GM23338 (cell line): ENCODE measurements at regions not wholly inside any gene's neighbourhood (a gene's known extent, or its start where the extent isn't known, plus 50 kb on each side); places are given as distances from the start of the nearest gene placed in this dataset.
A peak's percentile ranks its signal among the peaks of the same experiment; 100 is the strongest.

Experiments used
- ATAC-seq: fragments of 200-7000 bp; cut with Tn5 transposase; 3 replicates; pipeline ENCODE4 v1.9.1; 2020
- DNase-seq: peaks from one replicate; pipeline ENCODE4 v3.0.0-alpha.2; 2015; ENCODE audit warnings: low spot score
- H2AFZ ChIP-seq: fragments of 200-600 bp; sonication (generic); 2 replicates; pipeline ENCODE4 v1.8.0; 2016; ENCODE audit warnings: antibody characterized with exemption, mild to moderate bottlenecking, moderate library complexity
- H3F3A ChIP-seq: fragments of 200-600 bp; sonication (generic); replicated peaks from 2 replicates; pipeline ENCODE4 v1.8.0; 2017; ENCODE audit warnings: antibody characterized with exemption, mixed run types, low read depth
- H3K27ac ChIP-seq: fragments of 200-600 bp; sonication (generic); 2 replicates; pipeline ENCODE4 v1.6.1; 2016; ENCODE audit warnings: low read depth
- H3K27me3 ChIP-seq: fragments of 200-600 bp; sonication (generic); 2 replicates; pipeline ENCODE4 v1.8.0; 2016; ENCODE audit warnings: mild to moderate bottlenecking, mixed run types, moderate library complexity; ENCODE audit not compliant: insufficient read depth
- H3K36me3 ChIP-seq: fragments of 200-600 bp; sonication (generic); 2 replicates; pipeline ENCODE4 v1.8.0; 2016; ENCODE audit warnings: mild to moderate bottlenecking; ENCODE audit not compliant: insufficient read depth
- H3K4me1 ChIP-seq: fragments of 200-600 bp; sonication (generic); 2 replicates; pipeline ENCODE4 v1.8.0; 2016; ENCODE audit warnings: mild to moderate bottlenecking, moderate library complexity; ENCODE audit not compliant: insufficient read depth
- H3K4me2 ChIP-seq: fragments of 200-600 bp; sonication (generic); 2 replicates; pipeline ENCODE4 v1.7.1; 2017; ENCODE audit warnings: mixed run types
- H3K4me3 ChIP-seq: fragments of 200-600 bp; sonication (generic); 2 replicates; pipeline ENCODE4 v1.6.1; 2016; ENCODE audit warnings: mixed run types
- H3K79me2 ChIP-seq: fragments of 200-600 bp; sonication (generic); replicated peaks from 2 replicates; pipeline ENCODE4 v1.8.0; 2017; ENCODE audit warnings: mild to moderate bottlenecking; ENCODE audit not compliant: insufficient read depth
- H3K9me2 ChIP-seq: fragments of 200-600 bp; sonication (generic); 2 replicates; pipeline ENCODE4 v1.8.0; 2017; ENCODE audit not compliant: insufficient read depth
- H4K20me1 ChIP-seq: fragments of 200-600 bp; sonication (generic); replicated peaks from 2 replicates; pipeline ENCODE4 v1.8.0; 2017; ENCODE audit warnings: mild to moderate bottlenecking; ENCODE audit not compliant: insufficient read depth
- H3K27ac Mint-ChIP-seq: 2 replicates; pipeline ENCODE4 v1.8.0; 2020; ENCODE audit warnings: inconsistent platforms, mild to moderate bottlenecking, moderate library complexity, mixed read lengths
- H3K27me3 Mint-ChIP-seq: 3 replicates; pipeline ENCODE4 v1.8.0; 2022; ENCODE audit warnings: low read depth, mild to moderate bottlenecking, moderate library complexity, mixed read lengths, inconsistent platforms; ENCODE audit not compliant: insufficient read depth, poor library complexity
- H3K36me3 Mint-ChIP-seq: 3 replicates; pipeline ENCODE4 v1.8.0; 2021; ENCODE audit warnings: low read depth, mild to moderate bottlenecking, inconsistent platforms, moderate library complexity, mixed read lengths
- H3K4me1 Mint-ChIP-seq: 3 replicates; pipeline ENCODE4 v1.8.0; 2020; ENCODE audit warnings: mild to moderate bottlenecking, inconsistent platforms, mixed read lengths
- H3K4me3 Mint-ChIP-seq: 3 replicates; pipeline ENCODE4 v1.8.0; 2021; ENCODE audit warnings: moderate library complexity, mild to moderate bottlenecking, inconsistent platforms, mixed read lengths
- H3K9me3 Mint-ChIP-seq: 3 replicates; pipeline ENCODE4 v1.8.0; 2020; ENCODE audit warnings: moderate library complexity, mild to moderate bottlenecking, inconsistent platforms, mixed read lengths
- CREB1 ChIP-seq: fragments of 250-450 bp; sonication (Bioruptor Pico); IDR thresholded peaks from 2 replicates; pipeline ENCODE4 v1.5.0; 2020; ENCODE audit warnings: low read depth, mild to moderate bottlenecking, moderate library complexity
- EZH2 ChIP-seq: fragments of 200-600 bp; sonication (generic); IDR thresholded peaks from one replicate; pipeline ENCODE4 v1.8.0; 2017; ENCODE audit warnings: antibody characterized with exemption, mild to moderate bottlenecking, low read depth; ENCODE audit not compliant: unreplicated experiment
- JUNB ChIP-seq: IDR thresholded peaks from one replicate; pipeline ENCODE4 v1.6.1; 2016; ENCODE audit warnings: antibody characterized with exemption; ENCODE audit not compliant: unreplicated experiment
- NANOG ChIP-seq: IDR thresholded peaks from 2 replicates; pipeline ENCODE4 v1.6.1; 2016; ENCODE audit warnings: antibody characterized with exemption, borderline replicate concordance
- POLR2AphosphoS5 ChIP-seq: IDR thresholded peaks from 2 replicates; pipeline ENCODE4 v1.6.1; 2016; ENCODE audit warnings: antibody characterized with exemption, low read depth
- ZNF114 ChIP-seq: fragments of 250-450 bp; sonication (Bioruptor Pico); IDR thresholded peaks from 2 replicates; pipeline ENCODE4 v1.5.0; 2020; ENCODE audit warnings: mild to moderate bottlenecking, moderate library complexity
- ZNF331 ChIP-seq: fragments of 250-450 bp; sonication (Bioruptor Pico); IDR thresholded peaks from 2 replicates; pipeline ENCODE4 v1.5.0; 2020; ENCODE audit warnings: low read depth, mild to moderate bottlenecking, moderate library complexity
- TF ChIP-seq, protein P1 (sequence below): IDR thresholded peaks from 2 replicates; pipeline ENCODE4 v1.6.1; 2016; ENCODE audit warnings: antibody characterized with exemption
- TF ChIP-seq, protein P2 (sequence below), 2 experiments: fragments of 200-600 bp in 1 of 2; sonication (generic) in 1 of 2; conservative IDR thresholded peaks; 2 replicates each; pipeline versions ENCODE4 v1.5.1 to v1.6.1; 2016 to 2017; ENCODE audit warnings: antibody characterized with exemption in 2 of 2, low read depth in 2 of 2, mild to moderate bottlenecking in 2 of 2, moderate library complexity in 1 of 2
- TF ChIP-seq, protein P3 (sequence below): fragments of 250-450 bp; sonication (Bioruptor Pico); IDR thresholded peaks from 2 replicates; pipeline ENCODE4 v1.5.0; 2020; ENCODE audit warnings: mild to moderate bottlenecking, moderate library complexity

DNA sequence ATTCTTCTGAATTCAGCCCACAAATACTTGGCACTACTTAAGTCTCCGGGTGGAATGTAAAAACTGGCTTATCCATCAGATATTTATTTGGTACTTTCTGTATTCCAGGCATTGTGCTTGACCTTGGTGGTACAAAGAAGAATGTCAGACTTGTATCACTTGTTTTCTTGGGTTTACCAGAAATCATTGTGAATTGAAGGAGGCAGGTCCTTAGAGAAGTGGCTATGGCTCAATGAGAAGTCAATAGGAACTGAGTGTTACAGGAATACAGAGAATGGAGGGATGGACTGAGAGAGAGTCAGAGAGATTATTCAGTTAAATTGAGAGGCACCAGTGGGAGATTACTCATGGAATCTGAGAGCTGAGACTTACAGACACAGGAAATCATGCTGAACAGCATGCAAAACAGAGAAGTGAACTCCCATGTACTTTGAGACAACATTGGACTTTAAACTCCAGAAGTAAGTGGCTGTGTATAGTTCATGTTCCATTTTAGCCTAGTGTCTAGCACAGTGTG lies 704.1 kb downstream of the CDH11 start:
- Histone ChIP-seq H3K27me3 (no peaks in the 10 kb centered on the region), H3K4me3 (no peak overlapping the region), H3F3A (no peaks in the 10 kb centered on the region), H3K36me3 (no peaks in the 10 kb centered on the region; the same call in 1 of the 2 replicates), H4K20me1 (no peaks in the 10 kb centered on the region), H3K4me1 (no peaks in the 10 kb centered on the region), H3K79me2 (no peaks in the 10 kb centered on the region), H2AFZ (no peak overlapping the region), H3K27ac (no peak overlapping the region), H3K4me2 (no peak overlapping the region), H3K9me2 (peaks cover 4% of the 10 kb centered on the region; the same call in 1 of the 2 replicates)
- Mint-ChIP-seq H3K4me1 (no peaks in the 10 kb centered on the region), H3K4me3 (no peak overlapping the region), H3K36me3 (peaks cover 9% of the 10 kb centered on the region; the same call in 2 of the 3 replicates), H3K9me3 (peaks cover 18% of the 10 kb centered on the region), H3K27ac (no peak overlapping the region), H3K27me3 (no peaks in the 10 kb centered on the region)
- no peak for TF ChIP-seq ZNF114
- TF ChIP-seq JUNB = no peak
- TF ChIP-seq POLR2AphosphoS5 = no peak
- no peak for TF ChIP-seq EZH2
- TF ChIP-seq, protein P1, sequence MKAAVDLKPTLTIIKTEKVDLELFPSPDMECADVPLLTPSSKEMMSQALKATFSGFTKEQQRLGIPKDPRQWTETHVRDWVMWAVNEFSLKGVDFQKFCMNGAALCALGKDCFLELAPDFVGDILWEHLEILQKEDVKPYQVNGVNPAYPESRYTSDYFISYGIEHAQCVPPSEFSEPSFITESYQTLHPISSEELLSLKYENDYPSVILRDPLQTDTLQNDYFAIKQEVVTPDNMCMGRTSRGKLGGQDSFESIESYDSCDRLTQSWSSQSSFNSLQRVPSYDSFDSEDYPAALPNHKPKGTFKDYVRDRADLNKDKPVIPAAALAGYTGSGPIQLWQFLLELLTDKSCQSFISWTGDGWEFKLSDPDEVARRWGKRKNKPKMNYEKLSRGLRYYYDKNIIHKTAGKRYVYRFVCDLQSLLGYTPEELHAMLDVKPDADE = no peak
- TF ChIP-seq, protein P2, sequence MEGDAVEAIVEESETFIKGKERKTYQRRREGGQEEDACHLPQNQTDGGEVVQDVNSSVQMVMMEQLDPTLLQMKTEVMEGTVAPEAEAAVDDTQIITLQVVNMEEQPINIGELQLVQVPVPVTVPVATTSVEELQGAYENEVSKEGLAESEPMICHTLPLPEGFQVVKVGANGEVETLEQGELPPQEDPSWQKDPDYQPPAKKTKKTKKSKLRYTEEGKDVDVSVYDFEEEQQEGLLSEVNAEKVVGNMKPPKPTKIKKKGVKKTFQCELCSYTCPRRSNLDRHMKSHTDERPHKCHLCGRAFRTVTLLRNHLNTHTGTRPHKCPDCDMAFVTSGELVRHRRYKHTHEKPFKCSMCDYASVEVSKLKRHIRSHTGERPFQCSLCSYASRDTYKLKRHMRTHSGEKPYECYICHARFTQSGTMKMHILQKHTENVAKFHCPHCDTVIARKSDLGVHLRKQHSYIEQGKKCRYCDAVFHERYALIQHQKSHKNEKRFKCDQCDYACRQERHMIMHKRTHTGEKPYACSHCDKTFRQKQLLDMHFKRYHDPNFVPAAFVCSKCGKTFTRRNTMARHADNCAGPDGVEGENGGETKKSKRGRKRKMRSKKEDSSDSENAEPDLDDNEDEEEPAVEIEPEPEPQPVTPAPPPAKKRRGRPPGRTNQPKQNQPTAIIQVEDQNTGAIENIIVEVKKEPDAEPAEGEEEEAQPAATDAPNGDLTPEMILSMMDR (conservative IDR thresholded peaks at IDR 0.05; ENCODE audit: low read depth in 2 of 2) = no peak
- no peak for TF ChIP-seq CREB1 (CRISPR knock-in tag)
- DNase-seq (no peak), ATAC-seq (no peak)

DNA sequence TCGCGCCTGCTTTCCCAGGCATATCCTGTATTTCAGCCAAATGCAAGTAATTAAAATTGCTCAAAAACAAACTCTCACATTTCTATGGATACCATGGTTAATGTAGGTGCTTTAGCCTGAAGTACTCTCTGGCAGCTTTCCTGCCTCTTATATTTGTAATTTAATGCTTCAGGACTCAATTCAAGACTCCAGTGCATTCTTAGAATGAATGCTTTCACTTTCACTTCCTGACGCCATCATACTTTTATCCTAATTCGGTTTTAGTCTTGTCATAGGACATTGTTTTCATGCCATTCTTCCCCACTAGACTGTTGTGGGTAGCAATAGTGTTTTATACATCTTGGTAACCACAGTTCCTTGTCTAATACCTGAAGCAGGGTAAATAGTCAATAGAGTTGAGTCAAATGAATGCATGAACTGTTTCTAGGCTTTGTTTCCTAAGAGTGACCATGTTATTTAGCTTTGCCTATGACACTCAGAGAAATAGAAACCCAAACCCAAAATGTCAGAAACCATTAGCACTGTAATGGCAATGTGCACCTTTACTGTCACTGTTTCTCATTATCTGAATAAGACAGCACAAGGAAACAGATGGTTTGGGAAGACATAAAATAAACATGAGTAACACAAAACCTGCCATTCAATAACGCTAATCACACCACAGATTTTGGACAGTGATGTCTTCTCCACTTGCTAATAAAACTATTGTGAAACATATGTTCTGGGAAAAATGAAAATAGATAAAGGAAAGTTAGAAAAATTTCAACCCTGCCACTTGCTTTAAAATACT lies 705.5 kb downstream of the CDH11 start:
- ATAC-seq = no peak
- Histone ChIP-seq H3K9me2 (peaks cover 4% of the 10 kb centered on the region; the same call in 1 of the 2 replicates), H3K4me1 (no peaks in the 10 kb centered on the region), H3K27me3 (no peaks in the 10 kb centered on the region), H3F3A (no peaks in the 10 kb centered on the region), H3K36me3 (no peaks in the 10 kb centered on the region; the same call in 1 of the 2 replicates), H3K79me2 (no peaks in the 10 kb centered on the region), H3K27ac (no peak overlapping the region), H3K4me3 (no peak overlapping the region), H4K20me1 (no peaks in the 10 kb centered on the region), H2AFZ (peak overlapping the region; percentile 7; the same call in 1 of the 2 replicates), H3K4me2 (no peak overlapping the region)
- H3K9me3 Mint-ChIP-seq = peaks cover 5% of the 10 kb centered on the region; the same call in 2 of the 3 replicates
- H3K27ac Mint-ChIP-seq = no peak overlapping the region
- H3K27me3 Mint-ChIP-seq = no peaks in the 10 kb centered on the region
- H3K4me1 Mint-ChIP-seq = no peaks in the 10 kb centered on the region
- H3K4me3 Mint-ChIP-seq = no peak overlapping the region
- no peak for DNase-seq
- no peaks in the 10 kb centered on the region for H3K36me3 Mint-ChIP-seq
- TF ChIP-seq ZNF331 (CRISPR knock-in tag) (no peak), NANOG (no peak)
- TF ChIP-seq, protein P3, sequence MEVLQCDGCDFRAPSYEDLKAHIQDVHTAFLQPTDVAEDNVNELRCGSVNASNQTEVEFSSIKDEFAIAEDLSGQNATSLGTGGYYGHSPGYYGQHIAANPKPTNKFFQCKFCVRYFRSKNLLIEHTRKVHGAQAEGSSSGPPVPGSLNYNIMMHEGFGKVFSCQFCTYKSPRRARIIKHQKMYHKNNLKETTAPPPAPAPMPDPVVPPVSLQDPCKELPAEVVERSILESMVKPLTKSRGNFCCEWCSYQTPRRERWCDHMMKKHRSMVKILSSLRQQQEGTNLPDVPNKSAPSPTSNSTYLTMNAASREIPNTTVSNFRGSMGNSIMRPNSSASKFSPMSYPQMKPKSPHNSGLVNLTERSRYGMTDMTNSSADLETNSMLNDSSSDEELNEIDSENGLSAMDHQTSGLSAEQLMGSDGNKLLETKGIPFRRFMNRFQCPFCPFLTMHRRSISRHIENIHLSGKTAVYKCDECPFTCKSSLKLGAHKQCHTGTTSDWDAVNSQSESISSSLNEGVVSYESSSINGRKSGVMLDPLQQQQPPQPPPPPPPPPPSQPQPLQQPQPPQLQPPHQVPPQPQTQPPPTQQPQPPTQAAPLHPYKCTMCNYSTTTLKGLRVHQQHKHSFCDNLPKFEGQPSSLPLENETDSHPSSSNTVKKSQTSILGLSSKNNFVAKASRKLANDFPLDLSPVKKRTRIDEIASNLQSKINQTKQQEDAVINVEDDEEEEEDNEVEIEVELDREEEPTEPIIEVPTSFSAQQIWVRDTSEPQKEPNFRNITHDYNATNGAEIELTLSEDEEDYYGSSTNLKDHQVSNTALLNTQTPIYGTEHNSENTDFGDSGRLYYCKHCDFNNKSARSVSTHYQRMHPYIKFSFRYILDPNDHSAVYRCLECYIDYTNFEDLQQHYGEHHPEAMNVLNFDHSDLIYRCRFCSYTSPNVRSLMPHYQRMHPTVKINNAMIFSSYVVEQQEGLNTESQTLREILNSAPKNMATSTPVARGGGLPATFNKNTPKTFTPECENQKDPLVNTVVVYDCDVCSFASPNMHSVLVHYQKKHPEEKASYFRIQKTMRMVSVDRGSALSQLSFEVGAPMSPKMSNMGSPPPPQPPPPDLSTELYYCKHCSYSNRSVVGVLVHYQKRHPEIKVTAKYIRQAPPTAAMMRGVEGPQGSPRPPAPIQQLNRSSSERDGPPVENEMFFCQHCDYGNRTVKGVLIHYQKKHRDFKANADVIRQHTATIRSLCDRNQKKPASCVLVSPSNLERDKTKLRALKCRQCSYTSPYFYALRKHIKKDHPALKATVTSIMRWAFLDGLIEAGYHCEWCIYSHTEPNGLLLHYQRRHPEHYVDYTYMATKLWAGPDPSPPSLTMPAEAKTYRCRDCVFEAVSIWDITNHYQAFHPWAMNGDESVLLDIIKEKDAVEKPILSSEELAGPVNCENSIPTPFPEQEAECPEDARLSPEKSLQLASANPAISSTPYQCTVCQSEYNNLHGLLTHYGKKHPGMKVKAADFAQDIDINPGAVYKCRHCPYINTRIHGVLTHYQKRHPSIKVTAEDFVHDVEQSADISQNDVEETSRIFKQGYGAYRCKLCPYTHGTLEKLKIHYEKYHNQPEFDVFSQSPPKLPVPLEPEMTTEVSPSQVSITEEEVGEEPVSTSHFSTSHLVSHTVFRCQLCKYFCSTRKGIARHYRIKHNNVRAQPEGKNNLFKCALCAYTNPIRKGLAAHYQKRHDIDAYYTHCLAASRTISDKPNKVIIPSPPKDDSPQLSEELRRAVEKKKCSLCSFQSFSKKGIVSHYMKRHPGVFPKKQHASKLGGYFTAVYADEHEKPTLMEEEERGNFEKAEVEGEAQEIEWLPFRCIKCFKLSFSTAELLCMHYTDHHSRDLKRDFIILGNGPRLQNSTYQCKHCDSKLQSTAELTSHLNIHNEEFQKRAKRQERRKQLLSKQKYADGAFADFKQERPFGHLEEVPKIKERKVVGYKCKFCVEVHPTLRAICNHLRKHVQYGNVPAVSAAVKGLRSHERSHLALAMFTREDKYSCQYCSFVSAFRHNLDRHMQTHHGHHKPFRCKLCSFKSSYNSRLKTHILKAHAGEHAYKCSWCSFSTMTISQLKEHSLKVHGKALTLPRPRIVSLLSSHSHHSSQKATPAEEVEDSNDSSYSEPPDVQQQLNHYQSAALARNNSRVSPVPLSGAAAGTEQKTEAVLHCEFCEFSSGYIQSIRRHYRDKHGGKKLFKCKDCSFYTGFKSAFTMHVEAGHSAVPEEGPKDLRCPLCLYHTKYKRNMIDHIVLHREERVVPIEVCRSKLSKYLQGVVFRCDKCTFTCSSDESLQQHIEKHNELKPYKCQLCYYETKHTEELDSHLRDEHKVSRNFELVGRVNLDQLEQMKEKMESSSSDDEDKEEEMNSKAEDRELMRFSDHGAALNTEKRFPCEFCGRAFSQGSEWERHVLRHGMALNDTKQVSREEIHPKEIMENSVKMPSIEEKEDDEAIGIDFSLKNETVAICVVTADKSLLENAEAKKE (CRISPR knock-in tag) = no peak
